ENCODE measurements at regions not wholly inside any gene's neighbourhood (a gene's known extent, or its start where the extent isn't known, plus 50 kb on each side); places are given as distances from the start of the nearest gene placed in this dataset.

- ATAC-seq (ENCODE audit: low read depth) (no peak), DNase-seq (no peak)
- Mint-ChIP-seq H3K27ac (no peak overlapping the region), H3K9me3 (ENCODE audit: insufficient read depth) (peaks cover 3% of the 10 kb centered on the region), H3K4me1 (no peaks in the 10 kb centered on the region), H3K4me3 (no peak overlapping the region), H3K27me3 (no peaks in the 10 kb centered on the region)
- no peaks in the 10 kb centered on the region for H3K79me2 ChIP-seq (ENCODE audit: control insufficient read depth, insufficient read depth, low read length)
- H3K36me3 ChIP-seq (replicated peaks in 1 of 2; ENCODE audit: control extremely low read depth in 1 of 2, control insufficient read depth in 1 of 2, extremely low read depth in 1 of 2, insufficient read depth in 2 of 2, low read length in 1 of 2) = no peaks in the 10 kb centered on the region
- no peak overlapping the region for H3K4me2 ChIP-seq (replicated peaks; ENCODE audit: low read depth, low read length, poor library complexity, severe bottlenecking)
- H4K20me1 ChIP-seq (ENCODE audit: control insufficient read depth, insufficient read depth, low read length, poor library complexity, severe bottlenecking) = no peaks in the 10 kb centered on the region
- POLR2A ChIA-PET = no interaction called here
- no peak overlapping the region for H3K27ac ChIP-seq (ENCODE audit: low read length in 2 of 2)
- TF ChIP-seq EZH2 (IDR thresholded peaks at IDR 0.05; ENCODE audit: borderline replicate concordance, insufficient read depth, low read depth, low read length, poor library complexity, severe bottlenecking) = no peak
- TF ChIP-seq, protein P1, sequence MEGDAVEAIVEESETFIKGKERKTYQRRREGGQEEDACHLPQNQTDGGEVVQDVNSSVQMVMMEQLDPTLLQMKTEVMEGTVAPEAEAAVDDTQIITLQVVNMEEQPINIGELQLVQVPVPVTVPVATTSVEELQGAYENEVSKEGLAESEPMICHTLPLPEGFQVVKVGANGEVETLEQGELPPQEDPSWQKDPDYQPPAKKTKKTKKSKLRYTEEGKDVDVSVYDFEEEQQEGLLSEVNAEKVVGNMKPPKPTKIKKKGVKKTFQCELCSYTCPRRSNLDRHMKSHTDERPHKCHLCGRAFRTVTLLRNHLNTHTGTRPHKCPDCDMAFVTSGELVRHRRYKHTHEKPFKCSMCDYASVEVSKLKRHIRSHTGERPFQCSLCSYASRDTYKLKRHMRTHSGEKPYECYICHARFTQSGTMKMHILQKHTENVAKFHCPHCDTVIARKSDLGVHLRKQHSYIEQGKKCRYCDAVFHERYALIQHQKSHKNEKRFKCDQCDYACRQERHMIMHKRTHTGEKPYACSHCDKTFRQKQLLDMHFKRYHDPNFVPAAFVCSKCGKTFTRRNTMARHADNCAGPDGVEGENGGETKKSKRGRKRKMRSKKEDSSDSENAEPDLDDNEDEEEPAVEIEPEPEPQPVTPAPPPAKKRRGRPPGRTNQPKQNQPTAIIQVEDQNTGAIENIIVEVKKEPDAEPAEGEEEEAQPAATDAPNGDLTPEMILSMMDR (IDR thresholded peaks at IDR 0.05) = no peak
- no peaks in the 10 kb centered on the region for H3K9me3 ChIP-seq (ENCODE audit: control extremely low read depth in 1 of 3, control insufficient read depth in 2 of 3, insufficient read depth in 1 of 3, low read length in 2 of 3)
- H3K27me3 ChIP-seq (replicated peaks in 1 of 4; ENCODE audit: control extremely low read depth in 1 of 4, control insufficient read depth in 3 of 4, insufficient read depth in 4 of 4, low read length in 3 of 4) = no peaks in the 10 kb centered on the region
- CTCF ChIA-PET = no interaction called here
- H3K9ac ChIP-seq (ENCODE audit: low read length) = no peak overlapping the region
- no peaks in the 10 kb centered on the region for H3K4me1 ChIP-seq (ENCODE audit: control insufficient read depth in 2 of 2, insufficient read depth in 2 of 2, low read length in 2 of 2)
- no peak overlapping the region for H2AFZ ChIP-seq (ENCODE audit: insufficient read depth, low read depth, low read length, poor library complexity, severe bottlenecking)
- intact Hi-C loops (cut with micrococcal nuclease) = no loop called here
- no peak overlapping the region for H3K4me3 ChIP-seq (ENCODE audit: control extremely low read depth in 1 of 5, extremely low read depth in 1 of 5, insufficient read depth in 1 of 5, low read depth in 2 of 5, low read length in 4 of 5)
Measured at GRCh38 chr13:84683448-84683847, 801.2 kb upstream of the SLITRK1 start.

DNA sequence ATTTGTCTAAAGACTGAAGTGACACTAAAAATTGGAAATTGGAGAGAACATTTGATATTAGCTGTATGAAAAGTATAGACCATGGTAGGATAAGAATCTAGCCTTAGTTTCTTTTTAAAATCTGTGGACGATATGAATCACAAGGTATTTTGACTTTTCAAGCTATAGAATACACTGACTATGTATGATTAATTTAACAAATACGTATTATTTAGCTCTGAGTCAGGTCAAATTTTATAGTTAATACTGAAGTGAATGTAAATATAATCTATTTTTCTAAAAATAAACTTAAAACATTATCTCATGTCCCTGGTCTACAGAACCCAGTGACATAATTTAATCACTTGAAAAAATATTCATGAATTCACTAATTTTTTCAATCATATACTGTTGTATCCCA is 795.6 kb upstream of the SLITRK1 start:
- H3K27me3 ChIP-seq (replicated peaks in 1 of 4; ENCODE audit: control extremely low read depth in 1 of 4, control insufficient read depth in 3 of 4, insufficient read depth in 4 of 4, low read length in 3 of 4) = no peaks in the 10 kb centered on the region
- intact Hi-C loops (cut with micrococcal nuclease) = no loop called here
- POLR2A ChIA-PET = no interaction called here
- no peak overlapping the region for H3K9ac ChIP-seq (ENCODE audit: low read length)
- TF ChIP-seq EZH2 (IDR thresholded peaks at IDR 0.05; ENCODE audit: borderline replicate concordance, insufficient read depth, low read depth, low read length, poor library complexity, severe bottlenecking) = no peak
- TF ChIP-seq, protein P1 (IDR thresholded peaks at IDR 0.05) = no peak
- H3K27me3 Mint-ChIP-seq = no peaks in the 10 kb centered on the region
- WGBS (ENCODE audit: insufficient coverage) = no CpG with 5 or more reads among the region's 2 CpGs
- no peaks in the 10 kb centered on the region for H4K20me1 ChIP-seq (ENCODE audit: control insufficient read depth, insufficient read depth, low read length, poor library complexity, severe bottlenecking)
- no peak overlapping the region for H3K4me3 Mint-ChIP-seq
- no peaks in the 10 kb centered on the region for H3K79me2 ChIP-seq (ENCODE audit: control insufficient read depth, insufficient read depth, low read length)
- H3K9me3 Mint-ChIP-seq (ENCODE audit: insufficient read depth) = peaks cover 3% of the 10 kb centered on the region
- H3K4me2 ChIP-seq (replicated peaks; ENCODE audit: low read depth, low read length, poor library complexity, severe bottlenecking) = no peak overlapping the region
- H3K9me3 ChIP-seq (ENCODE audit: control extremely low read depth in 1 of 3, control insufficient read depth in 2 of 3, insufficient read depth in 1 of 3, low read length in 2 of 3) = no peaks in the 10 kb centered on the region
- no peak overlapping the region for H3K4me3 ChIP-seq (ENCODE audit: control extremely low read depth in 1 of 5, extremely low read depth in 1 of 5, insufficient read depth in 1 of 5, low read depth in 2 of 5, low read length in 4 of 5)
- H3K27ac ChIP-seq (ENCODE audit: low read length in 2 of 2) = no peak overlapping the region
- H3K4me1 Mint-ChIP-seq = no peaks in the 10 kb centered on the region
- H3K27ac Mint-ChIP-seq = no peak overlapping the region
- no peak for ATAC-seq (ENCODE audit: low read depth)
- no peaks in the 10 kb centered on the region for H3K4me1 ChIP-seq (ENCODE audit: control insufficient read depth in 2 of 2, insufficient read depth in 2 of 2, low read length in 2 of 2)
- no peaks in the 10 kb centered on the region for H3K36me3 ChIP-seq (replicated peaks in 1 of 2; ENCODE audit: control extremely low read depth in 1 of 2, control insufficient read depth in 1 of 2, extremely low read depth in 1 of 2, insufficient read depth in 2 of 2, low read length in 1 of 2)
- no peak overlapping the region for H2AFZ ChIP-seq (ENCODE audit: insufficient read depth, low read depth, low read length, poor library complexity, severe bottlenecking)
- CTCF ChIA-PET = no interaction called here
- no peak for DNase-seq

Data from B cell (primary cell).